D721Med (cell line): ENCODE measurements at regions not wholly inside any gene's neighbourhood (a gene's known extent, or its start where the extent isn't known, plus 50 kb on each side); places are given as distances from the start of the nearest gene placed in this dataset.

Experiments used
- DNase-seq: peaks from one replicate; pipeline ENCODE4 v3.0.0; 2011; ENCODE audit warnings: low spot score; ENCODE audit not compliant: insufficient read length
- FAIRE-seq: peaks from 2 replicates; lab custom pipeline; 2011; peaks lifted over from hg19 to GRCh38; lab: Jason Lieb, UNC
- TF ChIP-seq, protein P1 (sequence below): IDR thresholded peaks from 2 replicates; pipeline ENCODE4 v1.5.1; 2012; ENCODE audit warnings: mild to moderate bottlenecking, control low read depth; ENCODE audit not compliant: insufficient read depth; ENCODE audit errors: missing control alignments

DNA sequence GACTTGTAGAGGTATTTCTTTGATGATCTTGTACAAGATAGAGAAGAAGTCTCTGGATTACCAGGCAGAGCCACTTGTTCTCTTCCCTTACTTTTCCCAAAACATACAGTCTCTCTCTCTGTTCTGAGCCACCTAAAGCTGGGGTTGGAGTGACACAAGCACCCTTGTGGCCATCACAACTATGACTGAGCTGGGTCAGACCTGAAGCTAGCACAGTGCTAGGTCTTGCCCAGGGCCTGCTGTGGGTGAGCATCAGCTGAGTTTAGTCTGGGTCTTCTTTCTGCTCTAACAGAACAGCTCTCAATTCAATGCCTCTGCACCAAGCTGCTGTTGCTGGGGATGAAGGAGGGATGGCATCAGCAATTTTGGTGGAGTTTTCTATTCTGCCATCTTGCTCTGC, 110.2 kb downstream of the HTR1B start:
- TF ChIP-seq, protein P1, sequence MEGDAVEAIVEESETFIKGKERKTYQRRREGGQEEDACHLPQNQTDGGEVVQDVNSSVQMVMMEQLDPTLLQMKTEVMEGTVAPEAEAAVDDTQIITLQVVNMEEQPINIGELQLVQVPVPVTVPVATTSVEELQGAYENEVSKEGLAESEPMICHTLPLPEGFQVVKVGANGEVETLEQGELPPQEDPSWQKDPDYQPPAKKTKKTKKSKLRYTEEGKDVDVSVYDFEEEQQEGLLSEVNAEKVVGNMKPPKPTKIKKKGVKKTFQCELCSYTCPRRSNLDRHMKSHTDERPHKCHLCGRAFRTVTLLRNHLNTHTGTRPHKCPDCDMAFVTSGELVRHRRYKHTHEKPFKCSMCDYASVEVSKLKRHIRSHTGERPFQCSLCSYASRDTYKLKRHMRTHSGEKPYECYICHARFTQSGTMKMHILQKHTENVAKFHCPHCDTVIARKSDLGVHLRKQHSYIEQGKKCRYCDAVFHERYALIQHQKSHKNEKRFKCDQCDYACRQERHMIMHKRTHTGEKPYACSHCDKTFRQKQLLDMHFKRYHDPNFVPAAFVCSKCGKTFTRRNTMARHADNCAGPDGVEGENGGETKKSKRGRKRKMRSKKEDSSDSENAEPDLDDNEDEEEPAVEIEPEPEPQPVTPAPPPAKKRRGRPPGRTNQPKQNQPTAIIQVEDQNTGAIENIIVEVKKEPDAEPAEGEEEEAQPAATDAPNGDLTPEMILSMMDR, result no peak
- DNase-seq (no peak), FAIRE-seq (no peak)

DNA sequence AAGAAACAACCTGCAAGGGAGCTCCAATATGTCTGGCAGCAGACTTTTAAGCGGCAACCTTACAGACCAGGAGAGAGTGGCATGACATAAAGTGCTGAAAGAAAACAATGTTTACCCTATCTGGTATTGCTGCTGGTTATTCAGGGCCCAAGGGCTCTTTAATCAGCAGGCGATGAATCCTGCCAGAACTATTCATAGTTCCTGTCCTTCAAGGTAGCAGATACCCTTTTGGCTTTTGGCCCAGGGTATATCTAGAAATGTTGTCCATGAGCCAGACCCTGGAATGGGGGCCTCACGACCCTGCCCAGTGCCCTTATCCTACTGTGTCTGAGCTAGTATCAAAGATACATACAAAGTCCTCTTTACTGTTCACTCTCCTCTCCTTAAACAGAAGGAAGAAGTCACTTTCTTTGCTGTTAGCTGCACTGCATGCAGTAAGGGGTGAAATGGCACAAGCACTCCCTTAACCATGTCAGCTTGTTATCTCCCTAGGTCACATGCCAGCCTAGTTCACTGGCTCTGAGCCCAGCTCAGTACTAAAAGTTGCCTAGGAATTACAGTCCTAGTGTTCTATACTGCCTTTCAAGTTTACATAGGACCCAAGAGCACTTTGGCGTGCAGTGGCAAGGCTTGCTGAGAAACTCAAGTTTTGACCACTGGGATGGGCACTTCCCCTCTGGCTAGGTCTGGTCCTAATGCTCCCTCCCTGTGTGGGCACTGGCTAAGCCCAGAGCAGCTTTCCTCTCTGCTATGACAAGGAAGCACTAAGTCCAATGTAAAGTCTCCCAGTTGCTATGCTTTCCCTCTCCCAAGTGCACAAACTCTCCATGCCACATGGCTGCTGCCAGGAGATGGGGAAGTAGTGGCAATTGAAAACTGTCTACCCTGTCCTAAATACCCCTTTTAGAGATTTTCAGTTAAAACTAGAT, 122.0 kb downstream of the HTR1B start:
- TF ChIP-seq, protein P1, result no peak
- DNase-seq (no peak), FAIRE-seq (no peak)

DNA sequence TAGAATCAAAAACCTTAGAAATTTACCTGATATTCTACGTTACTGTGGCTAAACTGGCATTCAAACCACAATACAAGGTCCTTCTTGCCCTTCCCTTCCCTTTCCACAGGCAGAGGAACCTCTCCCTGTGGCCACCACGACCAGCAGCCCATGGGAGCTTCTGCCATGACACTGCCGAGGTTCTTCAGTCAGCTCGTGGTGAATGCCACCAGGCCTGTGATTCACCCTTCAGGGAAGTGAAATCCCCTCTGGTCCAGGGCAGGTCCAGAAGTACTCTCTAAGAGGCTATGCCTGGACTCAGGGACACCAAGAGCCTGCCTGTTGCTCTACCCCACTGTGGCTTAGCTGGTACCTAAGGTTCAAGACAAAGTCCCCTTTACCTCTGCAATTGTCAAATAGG, 123.0 kb downstream of the HTR1B start:
- FAIRE-seq (no peak), DNase-seq (no peak)
- TF ChIP-seq, protein P1, result no peak

DNA sequence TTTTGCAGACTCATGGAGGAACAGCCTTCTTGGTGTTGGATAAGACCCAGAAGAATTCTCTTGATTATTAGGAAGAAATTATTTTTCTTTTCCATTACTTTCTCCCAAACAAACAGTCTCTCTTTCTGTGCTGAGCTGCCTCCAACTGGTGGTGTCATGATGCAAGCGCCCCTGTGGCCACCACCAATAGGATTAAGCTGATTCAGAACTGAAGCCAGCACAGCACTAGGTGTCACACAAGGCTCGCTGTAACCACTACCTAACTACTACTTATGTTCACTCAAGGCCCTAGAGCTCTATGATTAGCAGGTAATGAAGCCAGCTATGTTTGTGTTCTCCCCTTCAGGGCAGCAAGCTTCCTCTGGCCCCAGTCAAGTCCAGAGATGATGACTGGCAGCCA, 123.4 kb downstream of the HTR1B start:
- no peak for FAIRE-seq
- TF ChIP-seq, protein P1, result no peak
- DNase-seq, result no peak

DNA sequence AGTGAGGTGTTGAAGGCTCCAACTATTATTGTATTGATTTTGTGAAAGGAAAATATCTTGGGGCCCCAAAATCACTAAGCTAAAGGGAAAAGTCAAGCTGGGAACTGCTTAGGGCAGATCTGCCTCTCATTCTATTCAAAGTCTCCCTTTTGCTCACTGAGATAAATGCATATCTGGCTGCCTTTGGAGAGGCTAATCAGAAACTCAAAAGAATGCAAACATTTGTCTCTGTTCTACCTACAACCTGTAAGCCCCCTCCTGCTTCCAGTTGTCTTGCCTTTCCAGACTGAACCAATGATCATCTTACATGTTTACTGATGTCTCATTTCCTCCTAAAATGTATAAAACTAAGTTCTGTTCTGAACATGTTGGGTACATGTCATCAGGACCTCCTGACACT, 125.9 kb downstream of the HTR1B start:
- FAIRE-seq, result no peak
- DNase-seq, result no peak
- TF ChIP-seq, protein P1, result no peak

DNA sequence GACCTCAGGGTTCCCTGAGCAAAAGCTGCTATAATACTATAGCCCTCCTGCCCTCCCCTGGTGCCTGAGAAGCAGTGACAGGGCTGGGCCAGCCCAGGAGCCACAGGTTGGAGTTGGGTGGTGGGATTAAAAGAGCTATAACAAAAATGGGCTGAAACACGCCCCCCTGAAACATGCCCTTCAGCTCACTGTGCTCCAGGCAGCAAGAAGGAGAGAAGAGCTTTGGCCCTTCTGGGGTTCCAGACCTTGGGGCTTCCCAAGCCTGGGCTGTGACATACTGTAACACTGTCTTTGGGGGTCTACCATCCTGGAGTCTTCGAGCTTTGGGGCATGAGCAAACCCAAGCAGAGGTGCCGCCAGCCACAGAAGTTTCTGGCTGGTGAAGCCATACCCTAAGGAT, 129.2 kb downstream of the HTR1B start:
- TF ChIP-seq, protein P1, result no peak
- FAIRE-seq (no peak), DNase-seq (no peak)
